ENCODE measurements at regions not wholly inside any gene's neighbourhood (a gene's known extent, or its start where the extent isn't known, plus 50 kb on each side); places are given as distances from the start of the nearest gene placed in this dataset.
"Not testable (repeated sequence)": the region's sequence is repeated elsewhere in the genome, so short reads cannot be mapped to it uniquely, and the experiment has no call there.

DNA sequence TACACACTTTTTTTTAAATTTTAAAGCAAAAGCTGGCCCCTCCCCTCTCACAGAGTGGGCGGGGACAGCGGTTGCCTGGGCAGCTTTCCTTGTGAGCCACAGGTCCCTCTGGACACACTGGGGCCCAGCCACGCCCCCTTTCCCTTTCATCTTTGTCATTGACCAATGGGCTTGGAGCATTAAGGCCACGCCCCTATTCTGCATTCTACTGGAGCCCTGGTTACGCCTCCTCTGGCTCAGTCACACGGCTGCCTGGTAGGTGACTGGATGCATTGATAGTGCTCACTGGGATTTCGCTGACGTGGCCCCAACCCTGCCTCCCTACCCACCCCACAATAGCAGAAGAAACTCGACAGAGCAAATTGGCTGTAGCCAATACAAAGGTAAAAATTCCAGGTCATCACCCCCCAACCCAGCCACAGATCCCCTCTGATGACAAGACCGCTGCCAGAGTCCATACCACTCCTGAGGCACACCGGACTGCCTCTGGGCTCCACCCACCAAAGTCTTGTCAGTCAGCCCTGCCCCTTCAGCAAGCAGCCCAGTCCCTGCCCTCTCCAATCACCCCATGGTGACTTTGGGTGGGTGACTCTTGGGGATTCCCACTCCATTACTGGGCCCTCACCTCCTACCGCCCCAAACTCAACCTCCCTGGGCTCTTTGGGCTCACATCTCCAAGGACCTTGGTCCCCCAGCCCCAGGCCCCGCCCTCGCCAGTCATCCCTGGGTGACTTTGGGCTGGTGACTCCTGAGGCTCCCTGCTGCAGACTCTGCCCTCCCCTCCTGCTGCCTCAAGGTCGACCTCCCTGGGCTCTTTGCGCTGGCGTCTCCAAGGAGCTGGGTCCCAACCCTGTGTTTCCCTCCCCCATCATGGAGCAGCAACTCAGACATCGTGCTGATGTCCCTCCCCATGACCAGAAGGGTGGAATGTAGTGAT, 112.2 kb upstream of the FAN1 start:
- H3K4me3 ChIP-seq (replicated peaks; ENCODE audit: low read depth, low read length), result no peak overlapping the region
- no peak for TF ChIP-seq CTCF (IDR thresholded peaks at IDR 0.05; ENCODE audit: low read depth, low read length, missing control alignments)
- no peak for DNase-seq (ENCODE audit: extremely low read depth, low read depth)

- H3K4me3 ChIP-seq (replicated peaks; ENCODE audit: low read depth, low read length); DNase-seq (ENCODE audit: extremely low read depth, low read depth): not testable (repeated sequence)
Measured at GRCh38 chr15:30792843-30793242, 110.9 kb upstream of the FAN1 start.

DNA sequence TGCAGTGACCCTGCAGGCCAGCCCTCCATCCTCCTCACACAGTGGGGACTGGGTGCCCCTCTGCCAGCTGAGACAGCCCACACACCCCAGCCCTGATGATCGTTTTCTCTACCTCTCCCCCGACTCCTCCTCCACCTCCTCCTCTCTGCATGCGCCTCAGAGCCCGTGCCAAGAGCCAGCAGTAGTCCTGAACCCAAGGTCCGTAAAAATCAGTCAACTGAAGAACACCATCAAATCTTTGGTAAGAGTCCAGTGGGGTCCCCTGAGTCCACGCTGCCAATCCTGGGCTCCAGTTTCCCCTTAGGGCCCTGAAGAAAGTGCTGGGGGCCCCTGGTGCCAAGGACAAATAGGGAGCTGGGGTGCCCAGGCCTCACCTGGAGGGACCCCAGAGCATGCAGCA, 109.3 kb upstream of the FAN1 start:
- no peak for TF ChIP-seq CTCF (IDR thresholded peaks at IDR 0.05; ENCODE audit: low read depth, low read length, missing control alignments)
- no peak for DNase-seq (ENCODE audit: extremely low read depth, low read depth)
- no peak overlapping the region for H3K4me3 ChIP-seq (replicated peaks; ENCODE audit: low read depth, low read length)

- not testable (repeated sequence) for H3K4me3 ChIP-seq (replicated peaks; ENCODE audit: low read depth, low read length); DNase-seq (ENCODE audit: extremely low read depth, low read depth)
Measured at GRCh38 chr15:30799565-30799964, 104.2 kb upstream of the FAN1 start.

- not testable (repeated sequence) for DNase-seq (ENCODE audit: extremely low read depth, low read depth); H3K4me3 ChIP-seq (replicated peaks; ENCODE audit: low read depth, low read length)
Measured at GRCh38 chr15:30801140-30801895, 102.4 kb upstream of the FAN1 start.

GRCh38 chr15:30802001-30802400, 101.7 kb upstream of the FAN1 start:
- H3K4me3 ChIP-seq (replicated peaks; ENCODE audit: low read depth, low read length); DNase-seq (ENCODE audit: extremely low read depth, low read depth): not testable (repeated sequence)

GRCh38 chr15:30803703-30804102, 100.0 kb upstream of the FAN1 start:
- not testable (repeated sequence) for DNase-seq (ENCODE audit: extremely low read depth, low read depth); H3K4me3 ChIP-seq (replicated peaks; ENCODE audit: low read depth, low read length)

GRCh38 chr15:30816430-30816829, 87.3 kb upstream of the FAN1 start:
- no peak for TF ChIP-seq CTCF (IDR thresholded peaks at IDR 0.05; ENCODE audit: low read depth, low read length, missing control alignments)

GRCh38 chr15:30823068-30823813, 80.5 kb upstream of the FAN1 start:
- not testable (repeated sequence) for DNase-seq (ENCODE audit: extremely low read depth, low read depth); H3K4me3 ChIP-seq (replicated peaks; ENCODE audit: low read depth, low read length)

More at GRCh38 chr15:30816430-30816829, 87.3 kb upstream of the FAN1 start:
- no peak for DNase-seq (ENCODE audit: extremely low read depth, low read depth)
- H3K4me3 ChIP-seq (replicated peaks; ENCODE audit: low read depth, low read length), result no peak overlapping the region

Data from HFF-Myc (cell line).